22Rv1 (cell line): ENCODE measurements at regions not wholly inside any gene's neighbourhood (a gene's known extent, or its start where the extent isn't known, plus 50 kb on each side); places are given as distances from the start of the nearest gene placed in this dataset.

Experiments used
- ZFX ChIP-seq: fragments of 450-650 bp; IDR thresholded peaks from 2 replicates; pipeline ENCODE4 v1.6.1; 2017; ENCODE audit warnings: antibody characterized with exemption, borderline replicate concordance
- TF ChIP-seq, protein P1 (sequence below): fragments of 450-650 bp; IDR thresholded peaks from 2 replicates; pipeline ENCODE4 v1.5.1; 2017; ENCODE audit warnings: mild to moderate bottlenecking

DNA sequence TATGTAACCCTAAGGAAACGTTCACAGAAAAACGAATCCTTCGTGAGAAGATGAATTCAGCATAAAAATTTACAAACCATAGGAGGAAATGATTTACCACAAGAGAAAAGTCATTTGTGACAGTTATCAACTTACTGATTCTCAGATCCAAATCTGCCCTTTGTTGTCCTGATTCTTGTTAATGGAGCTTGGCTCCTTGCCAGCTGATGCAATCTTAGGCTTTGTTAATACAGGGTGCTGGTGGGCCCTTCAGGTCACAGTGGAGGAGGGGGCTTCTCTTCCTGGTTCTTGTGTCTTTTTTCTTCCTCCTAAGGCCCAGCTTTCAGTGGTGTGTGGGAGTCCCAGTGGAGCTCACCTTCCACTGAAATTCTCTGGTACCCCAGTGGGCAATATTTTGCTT is 108.4 kb upstream of the MAP3K7 start:
- TF ChIP-seq, protein P1, sequence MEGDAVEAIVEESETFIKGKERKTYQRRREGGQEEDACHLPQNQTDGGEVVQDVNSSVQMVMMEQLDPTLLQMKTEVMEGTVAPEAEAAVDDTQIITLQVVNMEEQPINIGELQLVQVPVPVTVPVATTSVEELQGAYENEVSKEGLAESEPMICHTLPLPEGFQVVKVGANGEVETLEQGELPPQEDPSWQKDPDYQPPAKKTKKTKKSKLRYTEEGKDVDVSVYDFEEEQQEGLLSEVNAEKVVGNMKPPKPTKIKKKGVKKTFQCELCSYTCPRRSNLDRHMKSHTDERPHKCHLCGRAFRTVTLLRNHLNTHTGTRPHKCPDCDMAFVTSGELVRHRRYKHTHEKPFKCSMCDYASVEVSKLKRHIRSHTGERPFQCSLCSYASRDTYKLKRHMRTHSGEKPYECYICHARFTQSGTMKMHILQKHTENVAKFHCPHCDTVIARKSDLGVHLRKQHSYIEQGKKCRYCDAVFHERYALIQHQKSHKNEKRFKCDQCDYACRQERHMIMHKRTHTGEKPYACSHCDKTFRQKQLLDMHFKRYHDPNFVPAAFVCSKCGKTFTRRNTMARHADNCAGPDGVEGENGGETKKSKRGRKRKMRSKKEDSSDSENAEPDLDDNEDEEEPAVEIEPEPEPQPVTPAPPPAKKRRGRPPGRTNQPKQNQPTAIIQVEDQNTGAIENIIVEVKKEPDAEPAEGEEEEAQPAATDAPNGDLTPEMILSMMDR: no peak
- no peak for TF ChIP-seq ZFX
